Endodermal cell (in vitro differentiated cells): ENCODE measurements at regions not wholly inside any gene's neighbourhood (a gene's known extent, or its start where the extent isn't known, plus 50 kb on each side); places are given as distances from the start of the nearest gene placed in this dataset.

Experiments used
- DNase-seq: peaks from one replicate; pipeline ENCODE4 v3.0.0-alpha.2; 2017
- H3K27ac ChIP-seq: 2 replicates; pipeline ENCODE4 v1.5.1; 2013; ENCODE audit warnings: mild to moderate bottlenecking, low read depth, low read length, moderate library complexity
- H3K27me3 ChIP-seq: 2 replicates; pipeline ENCODE4 v1.6.1; 2013; ENCODE audit warnings: mild to moderate bottlenecking, low read length, moderate library complexity; ENCODE audit not compliant: insufficient read depth, control insufficient read depth, poor library complexity, severe bottlenecking
- H3K36me3 ChIP-seq: 2 replicates; pipeline ENCODE4 v1.7.0; 2013; ENCODE audit warnings: mild to moderate bottlenecking, low read length, moderate library complexity; ENCODE audit not compliant: control insufficient read depth, insufficient read depth
- H3K4me1 ChIP-seq: one replicate; pipeline ENCODE4 v1.7.0; 2013; ENCODE audit warnings: low read length; ENCODE audit not compliant: control insufficient read depth, insufficient read depth
- H3K4me3 ChIP-seq: 2 replicates; pipeline ENCODE4 v1.5.1; 2013; ENCODE audit warnings: mild to moderate bottlenecking, low read length, moderate library complexity
- H3K9ac ChIP-seq: 2 replicates; pipeline ENCODE4 v1.6.1; 2013; ENCODE audit warnings: mild to moderate bottlenecking, low read length, moderate library complexity; ENCODE audit not compliant: poor library complexity, severe bottlenecking; ENCODE audit errors: extremely low read depth
- H3K9me3 ChIP-seq: 2 replicates; pipeline ENCODE4 v1.6.1; 2013; ENCODE audit warnings: mild to moderate bottlenecking, low read length, moderate library complexity; ENCODE audit not compliant: control insufficient read depth
- H3K27ac Mint-ChIP-seq: 2 replicates; pipeline ENCODE4 v1.8.0; 2020; ENCODE audit warnings: mixed read lengths
- H3K27me3 Mint-ChIP-seq: 2 replicates; pipeline ENCODE4 v1.8.0; 2021; ENCODE audit warnings: mild to moderate bottlenecking, mixed read lengths; ENCODE audit not compliant: insufficient read depth
- H3K36me3 Mint-ChIP-seq: 2 replicates; pipeline ENCODE4 v1.8.0; 2020; ENCODE audit warnings: low read depth, mixed read lengths
- H3K4me1 Mint-ChIP-seq: 2 replicates; pipeline ENCODE4 v1.8.0; 2020; ENCODE audit warnings: mixed read lengths
- H3K4me3 Mint-ChIP-seq: 2 replicates; pipeline ENCODE4 v1.8.0; 2020; ENCODE audit warnings: mild to moderate bottlenecking, moderate library complexity, mixed read lengths
- H3K9me3 Mint-ChIP-seq: 2 replicates; pipeline ENCODE4 v1.8.0; 2020; ENCODE audit warnings: mild to moderate bottlenecking, mixed read lengths
- CTCF ChIP-seq: fragments of 200-600 bp; sonication (generic); conservative IDR thresholded peaks from 2 replicates; pipeline ENCODE4 v1.5.0; 2021; ENCODE audit warnings: antibody characterized with exemption, mild to moderate bottlenecking
- WGBS, 2 experiments: methylation state at CpG; one replicate each; pipeline versions ENCODE4 v1.1.5 to v1.1.7; 2013; ENCODE audit warnings: missing lambda C conversion rate in 2 of 2, mixed read lengths in 1 of 2; ENCODE audit not compliant: insufficient coverage in 1 of 2, insufficient read length in 1 of 2; 5-methylcytosine and 5-hydroxymethylcytosine counted together

- Mint-ChIP-seq H3K27ac (no peak overlapping the region), H3K4me1 (no peaks in the 10 kb centered on the region), H3K36me3 (peaks cover 7% of the 10 kb centered on the region), H3K4me3 (no peak overlapping the region), H3K27me3 (no peaks in the 10 kb centered on the region), H3K9me3 (peaks cover 8% of the 10 kb centered on the region)
- Histone ChIP-seq H3K36me3 (no peaks in the 10 kb centered on the region), H3K27ac (no peak overlapping the region), H3K9ac (no peak overlapping the region), H3K4me3 (no peak overlapping the region), H3K4me1 (no peaks in the 10 kb centered on the region), H3K27me3 (no peaks in the 10 kb centered on the region), H3K9me3 (peaks cover 14% of the 10 kb centered on the region)
- no peak for TF ChIP-seq CTCF
- DNase-seq, result no peak
- 85 to 100% methylated on average over 1 to 4 of the region's 4 CpGs for WGBS, 2 experiments
These were observed 136.8 kb downstream of the CRPPA start for GRCh38 chr7:16284581-16284980.

GRCh38 chr7:16278167-16278787 is 143.1 kb downstream of the CRPPA start:
- no peaks in the 10 kb centered on the region for H3K4me1 Mint-ChIP-seq
- TF ChIP-seq CTCF, result no peak
- H3K9me3 Mint-ChIP-seq, result peaks cover 11% of the 10 kb centered on the region
- no peak overlapping the region for H3K9ac ChIP-seq
- no peaks in the 10 kb centered on the region for H3K27me3 Mint-ChIP-seq
- peaks cover 28% of the 10 kb centered on the region for H3K9me3 ChIP-seq
- H3K4me3 ChIP-seq, result peak overlapping the region; percentile 25
- H3K27me3 ChIP-seq, result no peaks in the 10 kb centered on the region
- 83 to 95% methylated on average over 1 of the region's 1 CpG for WGBS, 2 experiments
- H3K4me1 ChIP-seq, result no peaks in the 10 kb centered on the region
- no peak for DNase-seq
- no peak overlapping the region for H3K4me3 Mint-ChIP-seq
- peaks cover 8% of the 10 kb centered on the region for H3K36me3 Mint-ChIP-seq
- no peaks in the 10 kb centered on the region for H3K36me3 ChIP-seq
- no peak overlapping the region for H3K27ac Mint-ChIP-seq
- no peak overlapping the region for H3K27ac ChIP-seq

GRCh38 chr7:16271990-16272665 is 149.2 kb downstream of the CRPPA start:
- peaks cover 12% of the 10 kb centered on the region for H3K4me1 ChIP-seq
- Mint-ChIP-seq H3K27ac (peak overlapping the region; percentile 92), H3K27me3 (no peaks in the 10 kb centered on the region), H3K9me3 (peaks cover 10% of the 10 kb centered on the region), H3K4me1 (peaks cover 18% of the 10 kb centered on the region), H3K36me3 (peaks cover 3% of the 10 kb centered on the region), H3K4me3 (no peak overlapping the region)
- H3K9ac ChIP-seq, result peak overlapping the region; percentile 23
- no peaks in the 10 kb centered on the region for H3K27me3 ChIP-seq
- TF ChIP-seq CTCF, result no peak
- no peaks in the 10 kb centered on the region for H3K36me3 ChIP-seq
- 0% methylated on average over 1 of the region's 2 CpGs; no CpG with 5 or more reads in 1 of the 2 experiments for WGBS, 2 experiments
- H3K4me3 ChIP-seq, result peak overlapping the region; percentile 59
- peaks cover 13% of the 10 kb centered on the region for H3K9me3 ChIP-seq
- H3K27ac ChIP-seq, result no peak overlapping the region
- no peak for DNase-seq
